Osteoblast (primary cell): ENCODE measurements at regions not wholly inside any gene's neighbourhood (a gene's known extent, or its start where the extent isn't known, plus 50 kb on each side); places are given as distances from the start of the nearest gene placed in this dataset.

Source experiments
- DNase-seq: peaks from one replicate; pipeline ENCODE4 v3.0.0; 2011; ENCODE audit warnings: low spot score, mixed read lengths; ENCODE audit not compliant: insufficient read length; ENCODE audit errors: missing footprints
- H2AFZ ChIP-seq: 2 replicates; pipeline ENCODE4 v1.6.0; 2011; ENCODE audit warnings: mild to moderate bottlenecking, low read length
- H3K27ac ChIP-seq: 2 replicates; pipeline ENCODE4 v1.5.1; 2011; ENCODE audit warnings: mild to moderate bottlenecking, low read depth, low read length, moderate library complexity
- H3K27me3 ChIP-seq: 2 replicates; pipeline ENCODE4 v1.6.0; 2012; ENCODE audit warnings: mild to moderate bottlenecking, control low read depth, inconsistent platforms, low read length, moderate library complexity; ENCODE audit not compliant: insufficient read depth
- H3K36me3 ChIP-seq: 2 replicates; pipeline ENCODE4 v1.5.1; 2011; ENCODE audit warnings: mild to moderate bottlenecking, low read length, control low read depth, moderate library complexity; ENCODE audit not compliant: insufficient read depth
- H3K4me1 ChIP-seq: 2 replicates; pipeline ENCODE4 v1.5.1; 2011; ENCODE audit warnings: mild to moderate bottlenecking, low read length, control low read depth, moderate library complexity; ENCODE audit not compliant: insufficient read depth
- H3K4me2 ChIP-seq: 2 replicates; pipeline ENCODE4 v1.6.0; 2011; ENCODE audit warnings: mild to moderate bottlenecking, low read length; ENCODE audit not compliant: insufficient read depth
- H3K4me3 ChIP-seq: fragments of 200-600 bp; sonication (generic); 3 replicates; pipeline ENCODE4 v1.5.1; 2012; ENCODE audit warnings: mild to moderate bottlenecking, low read length, inconsistent platforms; ENCODE audit not compliant: insufficient read depth
- H3K79me2 ChIP-seq: 2 replicates; pipeline ENCODE4 v1.6.0; 2012; ENCODE audit warnings: mild to moderate bottlenecking, low read length, control low read depth, inconsistent platforms; ENCODE audit not compliant: insufficient read depth
- H3K9me3 ChIP-seq: 2 replicates; pipeline ENCODE4 v1.5.1; 2011; ENCODE audit warnings: low read depth, low read length, control low read depth
- H4K20me1 ChIP-seq: 2 replicates; pipeline ENCODE4 v1.6.0; 2012; ENCODE audit warnings: mild to moderate bottlenecking, low read length, control low read depth; ENCODE audit not compliant: insufficient read depth
- TF ChIP-seq, protein P1 (sequence below): IDR thresholded peaks from 2 replicates; pipeline ENCODE4 v1.5.1; 2011; ENCODE audit warnings: mild to moderate bottlenecking, low read depth, low read length, moderate library complexity; ENCODE audit errors: extremely low read depth

DNA sequence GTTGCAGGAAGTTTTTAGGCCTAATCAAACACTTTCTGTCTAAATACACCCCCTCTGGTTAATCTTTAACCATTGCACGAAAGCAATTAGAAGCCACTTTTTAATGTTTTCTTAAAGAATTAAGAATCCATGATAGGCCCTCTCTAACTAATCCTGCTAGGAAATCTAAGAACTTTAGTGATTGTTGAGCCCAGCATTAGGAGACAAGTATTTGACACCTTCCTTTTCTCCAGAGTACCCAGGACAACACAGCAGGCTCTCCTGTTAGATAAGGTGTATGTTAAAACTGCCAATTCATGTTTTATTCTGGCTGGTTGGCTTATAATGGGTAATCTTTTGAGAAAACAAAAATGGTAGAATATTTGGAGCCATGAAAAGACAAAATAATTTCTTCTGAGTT, 95.0 kb downstream of the ALX1 start:
- no peak overlapping the region for H3K27ac ChIP-seq
- H3K27me3 ChIP-seq = no peaks in the 10 kb centered on the region
- DNase-seq = no peak
- no peak overlapping the region for H3K4me3 ChIP-seq
- no peaks in the 10 kb centered on the region for H3K9me3 ChIP-seq
- no peak overlapping the region for H2AFZ ChIP-seq
- no peaks in the 10 kb centered on the region for H4K20me1 ChIP-seq
- H3K4me2 ChIP-seq = no peak overlapping the region
- H3K79me2 ChIP-seq = no peaks in the 10 kb centered on the region
- no peaks in the 10 kb centered on the region for H3K36me3 ChIP-seq
- no peaks in the 10 kb centered on the region for H3K4me1 ChIP-seq
- TF ChIP-seq, protein P1, sequence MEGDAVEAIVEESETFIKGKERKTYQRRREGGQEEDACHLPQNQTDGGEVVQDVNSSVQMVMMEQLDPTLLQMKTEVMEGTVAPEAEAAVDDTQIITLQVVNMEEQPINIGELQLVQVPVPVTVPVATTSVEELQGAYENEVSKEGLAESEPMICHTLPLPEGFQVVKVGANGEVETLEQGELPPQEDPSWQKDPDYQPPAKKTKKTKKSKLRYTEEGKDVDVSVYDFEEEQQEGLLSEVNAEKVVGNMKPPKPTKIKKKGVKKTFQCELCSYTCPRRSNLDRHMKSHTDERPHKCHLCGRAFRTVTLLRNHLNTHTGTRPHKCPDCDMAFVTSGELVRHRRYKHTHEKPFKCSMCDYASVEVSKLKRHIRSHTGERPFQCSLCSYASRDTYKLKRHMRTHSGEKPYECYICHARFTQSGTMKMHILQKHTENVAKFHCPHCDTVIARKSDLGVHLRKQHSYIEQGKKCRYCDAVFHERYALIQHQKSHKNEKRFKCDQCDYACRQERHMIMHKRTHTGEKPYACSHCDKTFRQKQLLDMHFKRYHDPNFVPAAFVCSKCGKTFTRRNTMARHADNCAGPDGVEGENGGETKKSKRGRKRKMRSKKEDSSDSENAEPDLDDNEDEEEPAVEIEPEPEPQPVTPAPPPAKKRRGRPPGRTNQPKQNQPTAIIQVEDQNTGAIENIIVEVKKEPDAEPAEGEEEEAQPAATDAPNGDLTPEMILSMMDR = no peak

DNA sequence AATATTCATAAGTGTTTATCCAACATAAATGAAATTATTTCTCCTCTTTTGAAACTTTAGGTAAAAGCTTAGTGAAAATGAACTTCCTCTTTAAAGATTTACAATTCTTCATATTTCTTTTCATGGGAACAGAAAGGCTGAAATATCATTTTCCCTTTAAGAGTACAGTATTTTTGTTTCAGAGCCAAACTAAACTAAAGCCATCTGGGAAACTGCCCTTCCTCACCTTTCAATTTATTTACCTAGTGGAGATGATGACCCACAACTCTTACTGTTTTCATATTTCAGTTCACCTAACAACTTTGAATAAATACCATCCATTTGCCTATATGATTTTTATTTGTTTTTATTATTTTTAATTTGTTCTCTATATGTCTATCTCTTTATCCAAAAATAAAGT, 105.4 kb downstream of the ALX1 start:
- no peak overlapping the region for H3K27ac ChIP-seq
- H4K20me1 ChIP-seq = no peaks in the 10 kb centered on the region
- TF ChIP-seq, protein P1 = no peak
- H3K4me3 ChIP-seq = no peak overlapping the region
- no peak for DNase-seq
- H3K79me2 ChIP-seq = no peaks in the 10 kb centered on the region
- H2AFZ ChIP-seq = no peak overlapping the region
- H3K36me3 ChIP-seq = no peaks in the 10 kb centered on the region
- no peak overlapping the region for H3K4me2 ChIP-seq
- no peaks in the 10 kb centered on the region for H3K27me3 ChIP-seq
- H3K4me1 ChIP-seq = no peaks in the 10 kb centered on the region
- H3K9me3 ChIP-seq = no peaks in the 10 kb centered on the region

DNA sequence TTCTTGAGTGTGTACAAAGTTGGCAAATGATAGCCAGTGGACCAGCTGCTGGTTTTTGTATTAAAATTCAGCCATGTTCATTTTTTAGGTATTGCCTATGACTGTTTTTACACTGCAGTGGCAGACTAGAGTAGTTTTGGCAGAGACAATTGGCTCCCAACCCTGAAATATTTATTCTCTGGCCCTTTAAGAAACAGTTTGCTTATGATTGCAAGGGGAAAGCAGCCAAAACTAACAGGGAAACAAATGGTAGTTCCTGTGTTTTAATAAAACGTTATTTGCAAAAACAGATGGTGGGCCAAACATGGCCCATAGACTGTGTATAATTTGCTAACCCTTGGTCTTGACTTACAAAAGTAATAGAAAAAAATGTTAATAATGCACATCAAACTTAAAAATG, 110.2 kb downstream of the ALX1 start:
- Histone ChIP-seq H3K27me3 (no peaks in the 10 kb centered on the region), H3K27ac (no peak overlapping the region), H3K79me2 (no peaks in the 10 kb centered on the region), H2AFZ (no peak overlapping the region), H3K36me3 (no peaks in the 10 kb centered on the region), H3K4me2 (no peak overlapping the region), H4K20me1 (no peaks in the 10 kb centered on the region), H3K4me3 (no peak overlapping the region), H3K9me3 (no peaks in the 10 kb centered on the region), H3K4me1 (no peaks in the 10 kb centered on the region)
- DNase-seq = no peak
- TF ChIP-seq, protein P1 = no peak

DNA sequence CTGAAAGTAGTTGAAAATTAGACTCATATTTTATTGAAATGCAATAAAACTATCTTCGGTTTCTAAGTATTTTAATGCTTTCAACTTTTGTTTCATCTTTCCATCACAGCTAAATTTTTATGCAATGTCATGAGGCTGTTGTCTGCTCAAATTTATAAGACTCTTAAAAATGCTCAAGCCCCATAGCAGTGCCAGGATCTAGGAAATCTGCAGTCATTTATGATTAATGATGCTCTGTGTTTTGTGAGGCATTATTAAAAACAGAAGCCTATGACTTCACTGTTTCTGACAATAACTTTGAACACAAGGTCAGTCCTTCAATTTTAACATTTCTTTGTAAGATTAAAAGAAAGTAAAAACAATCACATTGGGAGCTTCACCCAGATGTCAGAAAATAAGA, 112.5 kb downstream of the ALX1 start:
- DNase-seq = no peak
- TF ChIP-seq, protein P1 = no peak
- Histone ChIP-seq H3K36me3 (no peaks in the 10 kb centered on the region), H3K4me3 (no peak overlapping the region), H3K27ac (no peak overlapping the region), H3K4me1 (no peaks in the 10 kb centered on the region), H4K20me1 (no peaks in the 10 kb centered on the region), H2AFZ (no peak overlapping the region), H3K79me2 (no peaks in the 10 kb centered on the region), H3K9me3 (no peaks in the 10 kb centered on the region), H3K27me3 (no peaks in the 10 kb centered on the region), H3K4me2 (no peak overlapping the region)
